ENCODE measurements at regions not wholly inside any gene's neighbourhood (a gene's known extent, or its start where the extent isn't known, plus 50 kb on each side); places are given as distances from the start of the nearest gene placed in this dataset.
"Not testable (repeated sequence)": the region's sequence is repeated elsewhere in the genome, so short reads cannot be mapped to it uniquely, and the experiment has no call there.

DNA sequence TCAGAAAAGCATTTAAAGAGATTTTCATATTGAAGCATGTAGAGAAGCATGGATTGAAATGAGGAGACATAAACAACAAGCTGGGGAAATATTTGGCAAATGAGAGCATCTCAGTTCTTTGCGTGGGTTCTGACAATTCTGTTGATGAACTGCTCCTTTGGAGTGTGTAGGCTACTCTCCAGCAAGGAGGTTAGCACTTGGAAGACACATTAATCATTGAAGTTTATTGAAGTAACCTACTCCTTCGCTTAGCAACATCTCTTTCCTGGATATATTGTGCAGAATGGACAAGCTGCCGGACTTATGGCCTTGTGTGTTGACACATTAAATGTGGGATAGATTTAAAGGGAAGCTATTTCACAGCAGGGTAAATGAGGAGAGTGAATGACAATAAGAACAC is 354.5 kb upstream of the VWC2 start:
- intact Hi-C loops (cut with DNase I), result no loop called here
- DNase-seq (ENCODE audit: missing footprints), result no peak

DNA sequence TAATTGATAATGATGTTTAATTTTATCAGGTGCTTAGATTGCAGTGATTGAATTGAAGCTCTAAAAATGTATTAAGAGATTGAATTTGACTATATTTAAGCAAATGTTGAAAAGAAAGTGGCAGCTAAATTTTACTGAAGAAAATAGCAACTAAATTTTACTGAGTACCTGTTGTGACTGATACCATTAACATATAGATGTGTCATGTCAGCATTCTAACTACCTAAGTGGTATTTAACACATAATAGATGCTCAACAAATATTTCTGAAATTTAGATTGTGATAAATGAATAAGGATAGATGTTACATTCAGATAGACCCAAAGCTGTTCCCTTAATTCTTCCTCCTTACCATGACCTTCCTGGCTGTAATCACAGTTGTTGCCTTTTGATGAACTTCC is 350.9 kb upstream of the VWC2 start:
- ATAC-seq (no peak), DNase-seq (ENCODE audit: missing footprints) (no peak)
- intact Hi-C loops (cut with DNase I), result no loop called here

More for the DNA sequence above, 354.5 kb upstream of the VWC2 start:
- ATAC-seq, result no peak

DNA sequence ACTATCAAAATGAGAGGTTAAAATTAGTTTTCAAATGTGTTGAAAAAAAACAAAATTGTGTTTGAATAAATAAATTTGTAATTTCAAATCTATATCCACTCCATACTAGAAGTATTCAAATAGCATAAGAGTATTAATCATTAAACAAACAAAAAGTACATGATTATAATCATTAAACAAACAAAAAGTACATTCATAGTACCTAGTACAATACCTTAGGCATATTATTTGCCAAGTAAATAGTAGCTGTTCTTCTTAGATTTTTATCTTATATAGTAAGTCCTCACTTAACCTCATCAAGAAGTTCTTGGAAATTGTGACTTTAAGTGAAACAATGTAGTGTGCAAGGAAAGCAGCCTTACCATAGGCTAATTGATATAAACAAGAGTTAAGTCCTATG is 349.3 kb upstream of the VWC2 start:
- intact Hi-C loops (cut with DNase I), result no loop called here
- DNase-seq (ENCODE audit: missing footprints) (no peak), ATAC-seq (no peak)

DNA sequence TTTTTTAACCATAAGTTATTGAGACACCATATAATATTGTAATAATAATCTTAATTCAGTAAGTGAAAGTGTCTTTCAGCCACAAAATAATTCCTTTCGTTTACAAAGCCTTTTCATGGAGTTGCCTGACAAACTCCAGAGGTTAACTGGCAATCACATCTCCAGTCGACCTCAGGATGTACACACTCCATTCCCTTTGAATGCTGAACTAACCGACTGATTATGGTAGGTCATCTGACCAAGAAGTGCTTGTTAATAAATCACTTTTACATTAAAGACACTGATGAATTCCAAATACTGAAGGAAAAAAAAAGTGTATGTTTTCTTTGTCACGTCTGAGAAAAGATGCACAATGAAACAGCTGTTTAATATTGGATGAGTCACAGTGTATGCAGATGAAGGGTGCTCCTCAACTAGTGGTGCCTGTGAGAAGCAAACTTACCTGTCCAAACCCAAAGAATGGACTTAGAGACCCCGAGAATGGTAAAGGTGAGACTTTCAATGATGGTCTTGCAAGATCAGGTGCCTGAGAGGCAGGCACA is 348.1 kb upstream of the VWC2 start:
- DNase-seq (ENCODE audit: missing footprints) (no peak), ATAC-seq (no peak)
- intact Hi-C loops (cut with DNase I), result no loop called here

DNA sequence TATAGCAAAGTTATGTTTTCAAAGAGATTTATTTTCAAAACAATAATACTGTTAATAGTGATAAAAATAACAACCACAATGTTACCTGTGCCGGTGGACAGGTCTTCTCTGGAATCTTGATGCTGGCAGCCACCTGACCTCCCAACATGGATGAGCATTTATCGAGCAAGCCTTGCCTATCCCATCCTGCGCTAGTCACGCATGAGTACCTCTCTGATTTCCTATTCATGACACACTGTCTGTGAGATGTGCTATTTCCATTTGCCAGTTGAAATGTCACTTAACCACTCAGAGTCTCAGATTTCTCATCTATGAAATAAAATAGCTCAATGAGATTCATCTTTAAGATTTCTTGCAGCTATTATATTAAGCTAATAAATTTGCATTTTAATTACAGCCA is 341.2 kb upstream of the VWC2 start:
- ATAC-seq (no peak), DNase-seq (ENCODE audit: missing footprints) (no peak)
- intact Hi-C loops (cut with DNase I), result no loop called here

DNA sequence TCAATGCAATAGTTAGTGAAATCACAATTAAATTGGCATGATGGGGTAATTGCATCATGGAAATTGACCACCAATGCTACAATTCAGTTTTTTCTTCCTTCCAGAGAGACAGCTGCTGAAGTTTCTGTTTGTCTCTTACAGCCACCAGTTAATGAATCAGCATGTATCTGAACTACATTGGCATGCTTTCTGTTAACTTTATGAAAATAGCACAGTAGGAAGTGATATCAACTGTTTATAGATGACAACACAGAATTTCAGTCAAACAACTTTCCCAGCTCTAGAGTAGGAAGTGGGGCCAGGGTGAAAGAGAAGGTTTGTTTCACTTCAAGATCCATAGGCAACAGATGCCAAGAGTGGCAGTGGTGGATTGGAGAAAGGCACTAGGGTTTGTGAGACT is 339.6 kb upstream of the VWC2 start:
- intact Hi-C loops (cut with DNase I), result no loop called here
- DNase-seq (ENCODE audit: missing footprints) (no peak), ATAC-seq (no peak)

DNA sequence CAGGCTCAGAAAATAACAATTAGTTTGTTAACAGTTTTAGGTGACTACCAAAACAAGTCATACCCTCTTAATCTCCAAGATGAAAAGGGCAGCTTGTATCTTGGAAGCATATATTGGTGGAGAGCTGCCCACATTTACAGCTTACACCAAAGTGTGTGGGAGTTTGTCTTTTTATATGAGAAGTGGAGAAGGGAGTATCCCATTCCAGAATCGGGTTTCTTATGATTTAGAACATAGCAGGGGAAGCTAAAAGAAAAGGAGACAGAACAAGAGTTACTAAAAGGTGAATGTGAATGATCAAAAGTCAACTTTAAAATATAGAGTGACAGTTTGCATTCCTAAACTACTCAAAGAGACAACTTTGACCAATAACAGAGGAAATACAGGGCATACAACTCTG is 338.6 kb upstream of the VWC2 start:
- intact Hi-C loops (cut with DNase I), result no loop called here
- no peak for ATAC-seq
- no peak for DNase-seq (ENCODE audit: missing footprints)

DNA sequence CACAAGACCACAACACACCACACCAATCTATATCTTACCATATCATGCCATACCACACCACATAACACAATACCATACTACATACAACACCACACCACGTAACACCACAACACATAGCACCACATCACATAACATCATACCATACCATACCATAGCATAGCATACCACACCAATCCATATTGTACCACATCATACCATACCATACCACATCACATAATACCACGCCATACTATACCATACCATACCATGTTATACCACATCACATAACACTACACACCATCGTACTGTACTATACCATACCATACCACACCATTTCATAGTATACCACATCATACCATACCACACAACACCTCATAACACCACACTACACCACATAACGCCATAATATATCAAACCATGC is 335.2 kb upstream of the VWC2 start:
- DNase-seq (ENCODE audit: missing footprints) (no peak), ATAC-seq (no peak)
- intact Hi-C loops (cut with DNase I), result no loop called here

DNA sequence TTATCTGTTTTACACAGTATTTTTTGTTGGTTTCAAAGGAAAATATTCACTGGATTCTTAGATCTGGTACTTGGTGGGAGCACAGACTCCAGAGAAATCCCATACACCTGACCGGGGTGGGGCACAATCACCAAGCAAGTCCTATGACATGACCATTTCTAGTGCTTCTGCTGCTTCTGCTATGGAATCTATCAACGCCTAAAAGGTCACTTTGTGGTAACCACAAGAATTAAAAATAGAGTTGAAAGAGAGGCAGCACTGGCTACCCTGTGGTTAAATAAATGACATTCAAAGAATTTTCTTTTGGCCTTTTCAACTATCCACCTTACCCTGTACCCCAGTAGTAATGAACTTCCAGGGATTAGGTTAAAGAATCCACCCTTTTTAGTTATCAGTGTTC is 329.9 kb upstream of the VWC2 start:
- ATAC-seq (peak; percentile 34), DNase-seq (ENCODE audit: missing footprints) (no peak)
- intact Hi-C loops (cut with DNase I), result no loop called here

DNA sequence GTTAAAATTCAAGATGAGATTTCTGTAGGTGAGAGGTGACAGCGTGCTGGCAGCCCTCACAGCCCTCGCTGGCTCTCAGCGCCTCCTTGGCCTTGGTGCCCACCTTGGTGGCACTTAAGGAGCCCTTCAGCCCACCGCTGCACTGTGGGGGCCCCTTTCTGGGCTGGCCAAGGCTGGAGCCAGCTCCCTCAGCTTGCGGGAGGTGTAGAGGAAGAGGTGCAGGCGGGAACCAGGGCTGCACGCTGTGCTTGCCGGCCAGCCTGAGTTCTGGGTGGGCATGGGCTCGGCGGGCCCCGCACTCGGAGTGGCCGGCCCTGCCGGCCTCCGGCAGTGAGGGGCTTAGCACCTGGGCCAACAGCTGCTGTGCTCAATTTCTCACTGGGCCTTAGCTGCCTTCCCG is 320.0 kb upstream of the VWC2 start:
- no peak for ATAC-seq
- DNase-seq (ENCODE audit: missing footprints), result peak; percentile 35
- intact Hi-C loops (cut with DNase I), result no loop called here

DNA sequence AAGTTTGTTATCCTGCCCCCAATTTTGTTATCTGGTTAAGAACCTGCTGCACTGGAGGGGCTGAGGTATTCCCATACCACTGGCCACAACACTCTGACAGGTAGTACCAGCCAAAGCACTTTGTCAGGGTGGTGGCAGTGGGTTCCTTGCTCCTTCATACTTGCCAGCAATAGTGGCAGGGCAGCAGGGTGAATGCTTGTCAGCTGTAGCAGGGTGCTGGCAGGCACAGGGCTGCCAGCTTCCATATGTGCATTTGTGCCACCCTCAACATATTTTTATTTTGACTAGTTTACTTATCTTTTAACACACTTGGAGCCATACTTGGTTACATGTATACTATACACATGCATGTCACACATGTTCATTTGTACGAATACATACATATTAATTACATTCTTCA is 294.0 kb upstream of the VWC2 start:
- DNase-seq (ENCODE audit: missing footprints) (peak; percentile 60), ATAC-seq (peak; percentile 57)
- intact Hi-C loops (cut with DNase I), result no loop called here

DNA sequence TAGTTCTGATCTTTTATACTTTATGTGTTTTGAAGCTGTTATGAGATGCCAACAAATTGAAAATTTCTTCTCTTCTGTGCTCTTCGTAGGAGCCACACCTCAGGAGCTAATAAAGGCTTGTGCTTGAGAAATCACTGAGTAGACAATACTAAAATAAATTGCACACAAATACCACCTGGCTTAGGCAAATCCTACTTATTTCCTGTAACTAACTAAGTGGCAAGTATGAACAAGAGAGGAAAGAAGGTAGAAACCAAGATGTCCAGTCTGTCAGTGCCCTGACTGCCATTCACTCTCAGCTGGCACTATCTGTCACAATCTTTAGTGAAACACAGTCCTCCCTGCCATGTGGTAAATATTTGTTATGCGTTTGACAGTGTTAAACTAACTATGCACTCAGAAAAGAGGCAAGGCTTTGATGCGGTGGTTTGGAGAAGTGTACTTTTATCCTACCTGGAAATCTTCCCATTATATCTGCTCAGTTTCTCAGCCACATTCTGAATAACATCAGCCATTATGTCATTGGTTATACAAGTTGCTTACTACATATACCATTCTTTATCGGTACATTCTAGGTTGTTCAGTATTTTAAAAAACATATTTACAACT is 293.4 kb upstream of the VWC2 start:
- ATAC-seq (no peak), DNase-seq (ENCODE audit: missing footprints) (no peak)
- intact Hi-C loops (cut with DNase I), result loop anchor here (5.0 to 10.0 kb wide), 3 partner anchors 155 to 312 kb away; no protein-coding TSS in a partner anchor

DNA sequence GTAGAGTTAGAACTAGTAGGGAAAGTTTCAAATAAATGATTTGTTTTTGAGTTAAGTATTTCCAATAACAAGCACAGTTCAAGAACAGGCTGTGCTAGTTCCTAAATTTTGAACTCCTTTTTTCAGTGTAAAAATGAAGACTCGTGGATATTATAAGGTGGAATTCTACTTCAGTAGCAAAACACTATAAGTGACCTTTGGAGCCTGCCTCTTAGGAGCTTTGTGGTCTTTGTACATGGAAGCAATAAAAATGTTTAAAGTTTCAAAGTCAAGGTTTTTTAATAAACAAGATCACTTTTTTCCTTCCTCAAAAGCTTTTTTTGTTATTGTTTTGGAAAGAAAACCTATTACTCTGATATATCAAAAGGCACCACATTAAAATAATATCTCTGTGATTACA is 292.4 kb upstream of the VWC2 start:
- no peak for DNase-seq (ENCODE audit: missing footprints)
- no peak for ATAC-seq
- intact Hi-C loops (cut with DNase I), result loop anchor here (5.0 to 10.0 kb wide), 3 partner anchors 154 to 311 kb away; no protein-coding TSS in a partner anchor

DNA sequence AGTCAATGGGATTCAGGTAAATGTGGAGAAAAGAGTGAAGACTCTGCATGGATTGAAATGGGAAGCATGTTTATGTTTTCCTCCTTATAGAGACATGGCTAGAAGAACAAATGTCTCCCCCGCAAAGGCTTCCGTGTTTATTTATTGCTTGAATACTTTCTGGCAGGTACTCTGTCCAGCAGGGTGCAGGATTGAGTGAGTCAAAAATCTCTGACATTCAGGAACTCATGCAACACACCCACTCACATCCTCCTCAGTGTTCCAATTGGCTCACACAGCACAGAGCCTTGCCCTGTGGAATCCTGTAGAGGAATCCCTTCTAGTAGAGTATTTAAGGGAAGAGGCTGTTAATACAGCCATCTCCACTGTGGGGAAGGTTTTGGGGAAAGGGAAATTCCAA is 290.3 kb upstream of the VWC2 start:
- ATAC-seq, result peak; percentile 84
- intact Hi-C loops (cut with DNase I), result loop anchor here (5.0 to 10.0 kb wide), 3 partner anchors 152 to 309 kb away; no protein-coding TSS in a partner anchor
- no peak for DNase-seq (ENCODE audit: missing footprints)

DNA sequence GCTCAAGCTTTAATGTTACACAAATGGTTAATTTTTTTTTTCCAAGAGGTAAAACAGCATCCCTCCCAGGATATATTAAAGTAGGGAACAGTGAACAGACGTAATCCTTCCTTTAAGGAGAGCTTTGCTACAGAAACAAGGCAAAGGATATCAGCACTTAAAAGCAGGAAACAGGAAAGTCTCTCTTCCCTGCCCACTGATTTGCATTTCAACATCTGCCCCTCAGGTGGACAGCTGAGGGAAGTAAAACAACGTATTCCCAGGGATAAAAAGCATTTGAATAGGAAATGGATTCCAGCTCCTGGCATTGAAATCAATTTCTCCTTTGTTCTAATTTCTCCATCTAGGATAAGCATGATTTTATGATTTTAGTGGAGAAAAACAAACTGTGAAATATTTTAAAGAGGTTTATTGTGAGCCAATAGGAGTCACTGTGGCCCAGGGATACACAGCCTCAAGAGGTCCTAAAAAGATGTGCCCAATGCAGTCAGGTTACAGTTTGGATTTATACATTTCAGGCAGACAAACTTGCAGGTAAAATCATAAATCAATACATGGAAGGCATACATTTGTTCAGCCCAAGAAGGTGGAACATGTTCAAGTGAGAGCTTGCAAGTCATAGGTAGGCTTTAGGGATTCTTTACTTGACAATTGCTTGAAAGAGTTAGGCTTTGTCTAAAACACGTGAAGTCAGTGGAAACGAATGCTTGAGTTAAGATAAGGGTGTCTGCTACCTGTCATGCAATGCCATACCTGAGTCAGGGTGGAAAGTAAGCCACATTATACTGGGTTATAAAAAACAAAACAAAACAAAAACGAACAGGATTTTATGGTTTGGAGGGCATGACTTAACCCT is 286.2 kb upstream of the VWC2 start:
- DNase-seq (ENCODE audit: missing footprints) (no peak), ATAC-seq (no peak)
- intact Hi-C loops (cut with DNase I), result loop anchor here (10.0 kb wide), 1 partner anchor 148 kb away; no protein-coding TSS in a partner anchor

DNA sequence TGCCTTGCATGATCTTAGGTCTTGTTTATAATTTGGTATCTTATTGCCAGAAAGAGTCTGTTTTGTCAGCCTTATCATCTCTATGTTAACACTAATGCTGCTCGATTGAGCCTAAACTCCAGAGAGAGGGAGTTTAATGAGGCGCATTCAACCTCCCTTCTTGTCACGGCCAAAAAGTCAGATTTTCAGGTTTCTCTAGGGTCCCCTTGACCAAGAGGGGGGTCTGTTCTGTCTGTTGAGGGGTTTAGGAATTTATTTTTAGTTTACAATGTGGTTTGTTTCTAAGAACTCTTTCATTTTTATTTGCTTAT is 285.7 kb upstream of the VWC2 start:
- intact Hi-C loops (cut with DNase I), result loop anchor here (10.0 kb wide), 1 partner anchor 147 kb away; no protein-coding TSS in a partner anchor
- ATAC-seq (no peak), DNase-seq (ENCODE audit: missing footprints) (no peak)

DNA sequence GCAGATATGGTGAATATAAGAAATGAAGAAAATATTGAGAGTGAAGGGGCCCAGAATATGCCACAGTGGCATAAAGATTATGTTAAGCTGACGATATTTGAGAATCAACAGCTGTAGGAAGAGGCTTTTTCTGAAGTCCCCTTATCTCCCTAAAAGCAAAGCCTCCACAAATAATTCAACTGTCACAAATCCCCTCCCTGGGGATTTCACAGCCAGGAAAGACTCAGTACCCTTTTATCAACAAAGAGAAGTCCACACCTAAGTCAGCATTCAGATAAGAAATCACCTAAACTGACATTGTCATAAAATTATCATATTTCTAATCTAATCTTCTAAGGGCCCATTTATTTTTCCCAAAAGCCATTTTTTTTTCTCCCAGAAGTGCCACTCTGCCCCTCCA is 284.9 kb upstream of the VWC2 start:
- ATAC-seq, result no peak
- DNase-seq (ENCODE audit: missing footprints), result no peak
- intact Hi-C loops (cut with DNase I), result loop anchor here (10.0 kb wide), 1 partner anchor 146 kb away; no protein-coding TSS in a partner anchor

DNA sequence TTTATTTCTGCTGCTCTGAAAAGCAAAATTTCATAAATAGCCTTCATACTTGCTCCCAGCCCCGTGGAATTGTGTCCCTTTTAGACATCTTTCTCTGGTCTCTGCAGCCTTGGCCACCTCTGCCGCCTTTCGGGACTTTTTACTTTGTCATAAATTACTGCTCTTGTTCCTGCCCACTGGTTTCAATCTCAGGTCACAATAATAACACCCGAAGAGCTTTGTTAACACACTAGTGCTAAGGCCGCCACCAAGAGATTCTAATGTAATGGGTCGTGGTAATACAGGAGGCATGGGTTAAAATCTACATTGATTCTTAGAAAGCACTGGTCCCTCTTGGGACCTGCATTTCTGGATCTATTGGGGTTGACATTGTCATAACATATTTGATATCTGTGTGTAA is 276.0 kb upstream of the VWC2 start:
- intact Hi-C loops (cut with DNase I), result no loop called here
- DNase-seq (ENCODE audit: missing footprints) (no peak), ATAC-seq (no peak)

DNA sequence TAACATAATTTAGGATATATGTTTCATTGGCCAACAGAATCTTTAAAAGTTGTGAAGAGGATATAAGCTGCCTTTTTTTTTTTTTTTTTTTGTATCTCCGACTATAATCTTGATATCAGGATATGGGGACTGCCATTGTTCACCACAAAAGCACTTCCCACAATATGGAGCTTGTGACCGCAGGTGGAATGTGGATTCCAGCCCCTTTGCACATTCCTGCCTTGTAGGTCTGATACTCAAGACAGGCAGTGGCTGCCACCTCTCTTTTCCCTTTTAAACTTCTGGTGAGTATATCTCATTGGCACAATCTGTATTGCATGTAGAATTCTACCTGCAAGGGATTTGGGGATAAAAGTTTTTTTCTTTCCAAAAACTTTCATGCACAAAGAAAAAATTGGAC is 272.7 kb upstream of the VWC2 start:
- DNase-seq (ENCODE audit: missing footprints), result no peak
- no peak for ATAC-seq
- intact Hi-C loops (cut with DNase I), result no loop called here

DNA sequence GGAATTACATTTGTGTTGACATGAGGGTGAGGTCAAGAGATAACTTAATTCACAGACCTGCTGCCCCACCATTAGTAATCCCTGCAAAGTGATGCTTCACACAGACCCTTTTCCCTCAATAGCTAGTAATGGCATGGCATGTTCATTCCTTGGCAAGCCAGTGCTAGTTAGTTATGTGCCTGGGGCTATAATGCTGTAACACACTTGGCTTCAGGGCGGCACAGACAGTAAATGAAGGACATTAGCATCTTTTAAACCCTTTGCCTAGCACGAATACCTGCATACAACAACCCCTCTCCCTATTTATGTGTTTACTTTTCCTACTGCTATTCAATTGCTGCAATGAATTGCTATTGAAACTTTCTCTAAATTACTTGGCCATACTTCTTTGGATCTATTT is 266.2 kb upstream of the VWC2 start:
- DNase-seq (ENCODE audit: missing footprints); intact Hi-C loops (cut with DNase I); ATAC-seq: not testable (repeated sequence)

Measured in Right ventricle myocardium inferior (tissue), 1 donor.